ENCODE measurements at regions not wholly inside any gene's neighbourhood (a gene's known extent, or its start where the extent isn't known, plus 50 kb on each side); places are given as distances from the start of the nearest gene placed in this dataset.

DNA sequence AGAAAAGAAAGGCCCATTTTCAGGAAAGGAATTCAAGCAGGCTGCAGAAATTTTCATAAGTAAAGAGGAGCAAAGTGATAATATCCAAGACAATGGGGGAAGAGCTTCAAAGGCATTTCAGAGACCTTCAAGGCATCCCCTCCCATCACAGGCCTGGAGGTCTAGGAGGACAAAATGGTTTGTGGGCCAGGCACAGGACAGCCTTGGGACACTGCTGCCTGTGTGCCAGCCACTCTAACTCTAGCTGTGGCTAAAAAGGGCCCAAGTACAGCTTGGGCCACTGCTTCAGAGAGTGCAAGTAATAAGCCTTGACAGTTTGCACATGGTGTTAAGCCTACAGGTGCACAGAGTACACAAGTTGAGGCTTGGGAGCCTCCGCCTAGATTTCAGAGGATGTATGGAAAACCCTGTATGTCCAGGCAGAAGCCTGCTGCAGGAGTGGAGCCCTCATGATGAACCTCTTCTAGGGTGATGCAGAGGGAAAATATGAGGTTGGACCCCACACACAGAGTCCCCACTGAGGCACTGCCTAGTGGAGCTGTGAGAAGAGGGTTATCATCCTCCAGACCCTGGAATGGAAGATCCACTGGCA, 51.8 kb upstream of the ZSWIM5 start:
- no peak overlapping the region for H3K4me3 ChIP-seq
- H3K27me3 ChIP-seq, result no peaks in the 10 kb centered on the region
- TF ChIP-seq POLR2A (IDR thresholded peaks at IDR 0.05), result no peak
- TF ChIP-seq, protein P1, sequence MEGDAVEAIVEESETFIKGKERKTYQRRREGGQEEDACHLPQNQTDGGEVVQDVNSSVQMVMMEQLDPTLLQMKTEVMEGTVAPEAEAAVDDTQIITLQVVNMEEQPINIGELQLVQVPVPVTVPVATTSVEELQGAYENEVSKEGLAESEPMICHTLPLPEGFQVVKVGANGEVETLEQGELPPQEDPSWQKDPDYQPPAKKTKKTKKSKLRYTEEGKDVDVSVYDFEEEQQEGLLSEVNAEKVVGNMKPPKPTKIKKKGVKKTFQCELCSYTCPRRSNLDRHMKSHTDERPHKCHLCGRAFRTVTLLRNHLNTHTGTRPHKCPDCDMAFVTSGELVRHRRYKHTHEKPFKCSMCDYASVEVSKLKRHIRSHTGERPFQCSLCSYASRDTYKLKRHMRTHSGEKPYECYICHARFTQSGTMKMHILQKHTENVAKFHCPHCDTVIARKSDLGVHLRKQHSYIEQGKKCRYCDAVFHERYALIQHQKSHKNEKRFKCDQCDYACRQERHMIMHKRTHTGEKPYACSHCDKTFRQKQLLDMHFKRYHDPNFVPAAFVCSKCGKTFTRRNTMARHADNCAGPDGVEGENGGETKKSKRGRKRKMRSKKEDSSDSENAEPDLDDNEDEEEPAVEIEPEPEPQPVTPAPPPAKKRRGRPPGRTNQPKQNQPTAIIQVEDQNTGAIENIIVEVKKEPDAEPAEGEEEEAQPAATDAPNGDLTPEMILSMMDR (IDR thresholded peaks at IDR 0.05), result no peak
- no CpG with 5 or more reads among the region's 1 CpG for WGBS (ENCODE audit: insufficient coverage, low coverage, low lambda C conversion rate, missing lambda C conversion rate)
- H3K4me1 ChIP-seq, result no peaks in the 10 kb centered on the region
- intact Hi-C loops (cut with DNase I), result no loop called here
- no peaks in the 10 kb centered on the region for H3K9me3 ChIP-seq
- no peak overlapping the region for H3K27ac ChIP-seq
- H3K36me3 ChIP-seq, result no peaks in the 10 kb centered on the region
- ATAC-seq (no peak), DNase-seq (no peak)

GRCh38 chr1:45259053-45259452, 52.6 kb upstream of the ZSWIM5 start:
- intact Hi-C loops (cut with DNase I), result no loop called here
- 55% methylated on average over 4 of the region's 4 CpGs for WGBS (ENCODE audit: insufficient coverage, low coverage, low lambda C conversion rate, missing lambda C conversion rate)
- Histone ChIP-seq H3K4me1 (no peaks in the 10 kb centered on the region), H3K4me3 (no peak overlapping the region), H3K27me3 (no peaks in the 10 kb centered on the region), H3K9me3 (no peaks in the 10 kb centered on the region), H3K36me3 (no peaks in the 10 kb centered on the region), H3K27ac (no peak overlapping the region)
- DNase-seq (no peak), ATAC-seq (no peak)
- TF ChIP-seq, protein P1 (IDR thresholded peaks at IDR 0.05), result no peak
- TF ChIP-seq POLR2A (IDR thresholded peaks at IDR 0.05), result no peak

GRCh38 chr1:45260244-45260643, 53.8 kb upstream of the ZSWIM5 start:
- Histone ChIP-seq H3K4me1 (no peaks in the 10 kb centered on the region), H3K36me3 (no peaks in the 10 kb centered on the region), H3K4me3 (no peak overlapping the region), H3K9me3 (no peaks in the 10 kb centered on the region), H3K27ac (no peak overlapping the region), H3K27me3 (no peaks in the 10 kb centered on the region)
- TF ChIP-seq, protein P1 (IDR thresholded peaks at IDR 0.05), result no peak
- no peak for TF ChIP-seq POLR2A (IDR thresholded peaks at IDR 0.05)
- intact Hi-C loops (cut with DNase I), result no loop called here
- WGBS (ENCODE audit: insufficient coverage, low coverage, low lambda C conversion rate, missing lambda C conversion rate), result 44% methylated on average over 2 of the region's 2 CpGs
- peak in 1 of 4 donors; percentile 42 for ATAC-seq
- DNase-seq, result no peak

DNA sequence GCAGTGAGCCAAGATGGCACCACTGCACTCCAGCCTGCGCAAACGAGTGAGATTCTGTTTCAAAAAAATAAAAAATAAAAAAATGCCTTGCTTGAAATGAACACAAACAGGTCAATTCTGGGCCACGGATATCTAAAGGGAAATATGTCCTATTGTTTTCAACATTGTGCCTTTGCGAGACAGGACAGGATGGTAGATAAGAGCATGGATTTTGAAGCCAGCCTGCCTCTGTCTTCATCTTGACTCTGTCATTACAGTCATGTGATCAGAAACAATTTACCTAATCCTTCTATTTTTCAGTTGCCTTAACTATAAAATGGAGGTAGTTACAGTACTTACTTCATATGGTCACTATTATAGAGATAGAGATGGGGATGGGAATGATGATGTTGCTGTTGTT, 56.7 kb upstream of the ZSWIM5 start:
- Histone ChIP-seq H3K4me3 (no peak overlapping the region), H3K9me3 (no peaks in the 10 kb centered on the region), H3K4me1 (peaks cover 0 to 7% (median 0%) of the 10 kb centered on the region in 4 donors), H3K27ac (no peak overlapping the region), H3K27me3 (no peaks in the 10 kb centered on the region), H3K36me3 (no peaks in the 10 kb centered on the region)
- 73% methylated on average over 4 of the region's 4 CpGs for WGBS (ENCODE audit: insufficient coverage, low coverage, low lambda C conversion rate, missing lambda C conversion rate)
- TF ChIP-seq, protein P1 (IDR thresholded peaks at IDR 0.05), result no peak
- TF ChIP-seq POLR2A (IDR thresholded peaks at IDR 0.05), result no peak
- ATAC-seq (peak; percentile 43 to 66 (median 53)), DNase-seq (no peak)
- intact Hi-C loops (cut with DNase I), result no loop called here

GRCh38 chr1:45265244-45265643, 58.8 kb upstream of the ZSWIM5 start:
- 46% methylated on average over 1 of the region's 1 CpG for whole genome bisulfite sequencing (ENCODE audit: insufficient coverage, low coverage, low lambda C conversion rate, missing lambda C conversion rate)
- ATAC-seq (no peak), DNase-seq (no peak)
- Histone ChIP-seq H3K36me3 (no peaks in the 10 kb centered on the region), H3K4me1 (peaks cover 0 to 7% (median 0%) of the 10 kb centered on the region in 4 donors), H3K4me3 (no peak overlapping the region), H3K27ac (no peak overlapping the region), H3K9me3 (no peaks in the 10 kb centered on the region), H3K27me3 (no peaks in the 10 kb centered on the region)
- TF ChIP-seq POLR2A (IDR thresholded peaks at IDR 0.05), result no peak
- TF ChIP-seq, protein P1 (IDR thresholded peaks at IDR 0.05), result no peak
- intact Hi-C loops (cut with DNase I), result no loop called here
